GM19240 (cell line): ENCODE measurements at regions not wholly inside any gene's neighbourhood (a gene's known extent, or its start where the extent isn't known, plus 50 kb on each side); places are given as distances from the start of the nearest gene placed in this dataset.
"Not testable (repeated sequence)": the region's sequence is repeated elsewhere in the genome, so short reads cannot be mapped to it uniquely, and the experiment has no call there.

Experiments used
- DNase-seq: peaks from one replicate; pipeline ENCODE4 v3.0.0; 2011; ENCODE audit warnings: low spot score; ENCODE audit not compliant: insufficient read length

GRCh38 chr5:148741766-148742165 is 84.6 kb upstream of the ADRB2 start:
- not testable (repeated sequence) for DNase-seq

GRCh38 chr5:148744380-148744779 is 82.0 kb upstream of the ADRB2 start:
- not testable (repeated sequence) for DNase-seq

GRCh38 chr5:148746826-148747535 is 79.4 kb upstream of the ADRB2 start:
- no peak for DNase-seq

GRCh38 chr5:148747536-148747906 is 78.9 kb upstream of the ADRB2 start:
- no peak for DNase-seq

- DNase-seq: no peak
These were observed 77.6 kb upstream of the ADRB2 start for GRCh38 chr5:148748702-148749392.

GRCh38 chr5:148750614-148751013 is 75.8 kb upstream of the ADRB2 start:
- no peak for DNase-seq

- DNase-seq: no peak
These were observed 75.4 kb upstream of the ADRB2 start for GRCh38 chr5:148751025-148751424.

- not testable (repeated sequence) for DNase-seq
These were observed 74.0 kb upstream of the ADRB2 start for GRCh38 chr5:148752375-148752774.

- DNase-seq: no peak
These were observed 67.3 kb upstream of the ADRB2 start for GRCh38 chr5:148759101-148759500.

- peak; percentile 25 for DNase-seq
These were observed 65.3 kb upstream of the ADRB2 start for GRCh38 chr5:148760945-148761638.

- no peak for DNase-seq
These were observed 62.4 kb upstream of the ADRB2 start for GRCh38 chr5:148763996-148764395.

- DNase-seq: no peak
These were observed 61.4 kb upstream of the ADRB2 start for GRCh38 chr5:148765061-148765460.

GRCh38 chr5:148768806-148769415 is 57.5 kb upstream of the ADRB2 start:
- DNase-seq: no peak

GRCh38 chr5:148769941-148770340 is 56.5 kb upstream of the ADRB2 start:
- no peak for DNase-seq

- no peak for DNase-seq
These were observed 52.1 kb upstream of the ADRB2 start for GRCh38 chr5:148774313-148774712.

GRCh38 chr5:148776261-148776660 is 50.1 kb upstream of the ADRB2 start:
- no peak for DNase-seq
